ENCODE measurements at regions not wholly inside any gene's neighbourhood (a gene's known extent, or its start where the extent isn't known, plus 50 kb on each side); places are given as distances from the start of the nearest gene placed in this dataset.
"Not testable (repeated sequence)": the region's sequence is repeated elsewhere in the genome, so short reads cannot be mapped to it uniquely, and the experiment has no call there.

DNA sequence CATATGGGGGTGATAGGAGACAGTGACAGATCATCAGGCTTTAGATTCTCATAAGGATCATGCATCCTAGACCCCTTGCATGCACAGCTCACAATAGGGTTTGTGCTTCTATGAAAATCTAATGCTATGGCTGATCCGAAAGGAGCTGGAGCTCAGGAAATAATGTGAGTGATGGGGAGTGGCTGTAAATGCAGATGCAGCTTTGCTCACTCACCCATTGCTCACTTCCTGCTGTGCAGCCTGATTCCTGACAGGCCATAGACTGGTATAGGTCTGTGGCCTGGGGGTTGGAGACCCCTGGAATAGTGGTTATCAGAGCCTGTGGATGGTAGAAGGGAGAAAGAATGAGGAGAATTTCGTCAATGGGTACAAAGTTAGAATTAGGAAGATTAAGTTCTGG lies 2751.1 kb downstream of the ARAP2 start:
- H3K4me1 ChIP-seq (ENCODE audit: control insufficient read depth, extremely low read depth, insufficient read depth, low read length): no peaks in the 10 kb centered on the region
- no peak for TF ChIP-seq EZH2 (IDR thresholded peaks at IDR 0.05; ENCODE audit: low read length, missing control alignments)
- TF ChIP-seq, protein P1, sequence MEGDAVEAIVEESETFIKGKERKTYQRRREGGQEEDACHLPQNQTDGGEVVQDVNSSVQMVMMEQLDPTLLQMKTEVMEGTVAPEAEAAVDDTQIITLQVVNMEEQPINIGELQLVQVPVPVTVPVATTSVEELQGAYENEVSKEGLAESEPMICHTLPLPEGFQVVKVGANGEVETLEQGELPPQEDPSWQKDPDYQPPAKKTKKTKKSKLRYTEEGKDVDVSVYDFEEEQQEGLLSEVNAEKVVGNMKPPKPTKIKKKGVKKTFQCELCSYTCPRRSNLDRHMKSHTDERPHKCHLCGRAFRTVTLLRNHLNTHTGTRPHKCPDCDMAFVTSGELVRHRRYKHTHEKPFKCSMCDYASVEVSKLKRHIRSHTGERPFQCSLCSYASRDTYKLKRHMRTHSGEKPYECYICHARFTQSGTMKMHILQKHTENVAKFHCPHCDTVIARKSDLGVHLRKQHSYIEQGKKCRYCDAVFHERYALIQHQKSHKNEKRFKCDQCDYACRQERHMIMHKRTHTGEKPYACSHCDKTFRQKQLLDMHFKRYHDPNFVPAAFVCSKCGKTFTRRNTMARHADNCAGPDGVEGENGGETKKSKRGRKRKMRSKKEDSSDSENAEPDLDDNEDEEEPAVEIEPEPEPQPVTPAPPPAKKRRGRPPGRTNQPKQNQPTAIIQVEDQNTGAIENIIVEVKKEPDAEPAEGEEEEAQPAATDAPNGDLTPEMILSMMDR (conservative IDR thresholded peaks at IDR 0.05 in 1 of 2, IDR thresholded peaks at IDR 0.05 in 1 of 2; ENCODE audit: low read depth in 1 of 2, low read length in 2 of 2): no peak
- H3K27me3 ChIP-seq (ENCODE audit: control insufficient read depth, insufficient read depth, low read length): no peaks in the 10 kb centered on the region
- no peak overlapping the region for H3K4me3 ChIP-seq (replicated peaks in 1 of 4; ENCODE audit: control extremely low read depth in 1 of 4, insufficient read depth in 1 of 4, low read depth in 3 of 4, low read length in 4 of 4)
- no peak overlapping the region for H3K4me2 ChIP-seq (ENCODE audit: extremely low read depth, insufficient read depth, low read length)
- H3K9me3 ChIP-seq (ENCODE audit: control insufficient read depth, insufficient read depth, low read depth, low read length): no peaks in the 10 kb centered on the region
- no peak overlapping the region for H3K9ac ChIP-seq (ENCODE audit: insufficient read depth, low read length)
- H4K20me1 ChIP-seq (ENCODE audit: control insufficient read depth, extremely low read depth, insufficient read depth, low read length): no peaks in the 10 kb centered on the region
- no peaks in the 10 kb centered on the region for H3K79me2 ChIP-seq (ENCODE audit: control insufficient read depth, insufficient read depth, low read length)
- DNase-seq (ENCODE audit: low read depth in 2 of 2): no peak
- no peaks in the 10 kb centered on the region for H3K36me3 ChIP-seq (ENCODE audit: control insufficient read depth, insufficient read depth, low read length)
- no peak overlapping the region for H3K27ac ChIP-seq (ENCODE audit: insufficient read depth, low read length)
- H2AFZ ChIP-seq (ENCODE audit: low read length): no peak overlapping the region

DNA sequence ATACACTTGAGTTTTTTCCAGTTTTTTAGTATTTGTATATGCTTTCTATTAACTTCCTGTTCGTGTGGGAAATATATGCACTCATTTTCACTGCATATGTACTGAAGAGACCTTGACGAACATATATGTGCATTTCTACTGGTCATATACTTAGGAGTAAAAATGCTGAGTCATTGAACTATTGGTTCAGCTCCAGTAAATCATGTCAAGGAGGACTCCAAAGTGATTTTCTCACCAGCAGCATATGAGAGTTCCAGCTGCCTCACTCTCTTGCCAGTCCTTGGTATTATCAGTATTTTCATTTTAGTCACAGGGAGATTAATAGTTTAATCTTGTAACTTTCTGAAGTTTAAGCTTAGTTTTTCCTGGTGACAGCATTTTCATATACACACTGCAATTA lies 2750.2 kb downstream of the ARAP2 start:
- H3K4me1 ChIP-seq (ENCODE audit: control insufficient read depth, extremely low read depth, insufficient read depth, low read length): no peaks in the 10 kb centered on the region
- H3K36me3 ChIP-seq (ENCODE audit: control insufficient read depth, insufficient read depth, low read length): no peaks in the 10 kb centered on the region
- H2AFZ ChIP-seq (ENCODE audit: low read length): no peak overlapping the region
- H4K20me1 ChIP-seq (ENCODE audit: control insufficient read depth, extremely low read depth, insufficient read depth, low read length): no peaks in the 10 kb centered on the region
- no peak overlapping the region for H3K9ac ChIP-seq (ENCODE audit: insufficient read depth, low read length)
- peak; percentile 12 to 44 for DNase-seq (ENCODE audit: low read depth in 2 of 2)
- no peak for TF ChIP-seq EZH2 (IDR thresholded peaks at IDR 0.05; ENCODE audit: low read length, missing control alignments)
- TF ChIP-seq, protein P1 (conservative IDR thresholded peaks at IDR 0.05 in 1 of 2, IDR thresholded peaks at IDR 0.05 in 1 of 2; ENCODE audit: low read depth in 1 of 2, low read length in 2 of 2): no peak
- no peaks in the 10 kb centered on the region for H3K9me3 ChIP-seq (ENCODE audit: control insufficient read depth, insufficient read depth, low read depth, low read length)
- H3K27me3 ChIP-seq (ENCODE audit: control insufficient read depth, insufficient read depth, low read length): no peaks in the 10 kb centered on the region
- H3K4me3 ChIP-seq (replicated peaks in 1 of 4; ENCODE audit: control extremely low read depth in 1 of 4, insufficient read depth in 1 of 4, low read depth in 3 of 4, low read length in 4 of 4): no peak overlapping the region
- no peak overlapping the region for H3K4me2 ChIP-seq (ENCODE audit: extremely low read depth, insufficient read depth, low read length)
- no peaks in the 10 kb centered on the region for H3K79me2 ChIP-seq (ENCODE audit: control insufficient read depth, insufficient read depth, low read length)
- no peak overlapping the region for H3K27ac ChIP-seq (ENCODE audit: insufficient read depth, low read length)

DNA sequence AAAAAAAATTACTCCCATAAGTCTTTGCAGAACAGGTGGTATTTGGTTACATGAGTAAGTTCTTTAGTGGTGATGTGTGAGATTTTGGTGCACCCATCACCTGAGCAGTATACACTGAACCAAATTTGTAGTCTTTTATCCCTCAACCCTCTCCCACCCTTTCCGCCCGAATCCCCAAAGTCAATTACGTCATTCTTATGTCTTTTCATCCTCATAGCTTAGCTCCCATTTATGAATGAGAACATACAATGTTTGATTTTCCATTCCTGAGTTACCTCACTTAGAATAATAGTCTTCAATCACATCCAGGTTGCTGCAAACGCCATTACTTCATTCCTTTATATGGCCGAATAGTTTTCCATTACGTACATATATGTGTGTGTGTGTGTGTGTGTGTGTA lies 2742.7 kb downstream of the ARAP2 start:
- not testable (repeated sequence) for H3K4me3 ChIP-seq (replicated peaks in 1 of 4; ENCODE audit: control extremely low read depth in 1 of 4, insufficient read depth in 1 of 4, low read depth in 3 of 4, low read length in 4 of 4); H3K27me3 ChIP-seq (ENCODE audit: control insufficient read depth, insufficient read depth, low read length); H3K9me3 ChIP-seq (ENCODE audit: control insufficient read depth, insufficient read depth, low read depth, low read length); H3K79me2 ChIP-seq (ENCODE audit: control insufficient read depth, insufficient read depth, low read length); H3K9ac ChIP-seq (ENCODE audit: insufficient read depth, low read length); H3K27ac ChIP-seq (ENCODE audit: insufficient read depth, low read length); DNase-seq (ENCODE audit: low read depth in 2 of 2); H3K36me3 ChIP-seq (ENCODE audit: control insufficient read depth, insufficient read depth, low read length); H3K4me1 ChIP-seq (ENCODE audit: control insufficient read depth, extremely low read depth, insufficient read depth, low read length); H2AFZ ChIP-seq (ENCODE audit: low read length); H4K20me1 ChIP-seq (ENCODE audit: control insufficient read depth, extremely low read depth, insufficient read depth, low read length); H3K4me2 ChIP-seq (ENCODE audit: extremely low read depth, insufficient read depth, low read length)

All from fibroblast of lung (primary cell).